ENCODE measurements at regions not wholly inside any gene's neighbourhood (a gene's known extent, or its start where the extent isn't known, plus 50 kb on each side); places are given as distances from the start of the nearest gene placed in this dataset.

GRCh38 chr9:135303280-135303647 is 176.3 kb upstream of the PPP1R26 start:
- no peak overlapping the region for H3K4me3 ChIP-seq (ENCODE audit: insufficient read depth, low read length, poor library complexity, severe bottlenecking)
- H3F3A ChIP-seq (ENCODE audit: insufficient read depth): no peaks in the 10 kb centered on the region
- H3K9me2 ChIP-seq (replicated peaks; ENCODE audit: insufficient read depth, low read length): no peaks in the 10 kb centered on the region
- H3K27ac ChIP-seq (ENCODE audit: low read depth, low read length): no peak overlapping the region
- H3K79me2 ChIP-seq (ENCODE audit: insufficient read depth, low read length): no peaks in the 10 kb centered on the region
- no peak overlapping the region for H3K4me2 ChIP-seq (ENCODE audit: low read depth, low read length, poor library complexity, severe bottlenecking)
- H3K9ac ChIP-seq (ENCODE audit: low read length): no peak overlapping the region
- H3K27me3 ChIP-seq (ENCODE audit: low read length): no peaks in the 10 kb centered on the region
- no peaks in the 10 kb centered on the region for H4K20me1 ChIP-seq (ENCODE audit: low read depth, low read length)
- H3K36me3 ChIP-seq (ENCODE audit: low read length): no peaks in the 10 kb centered on the region
- TF ChIP-seq EZH2phosphoT487 (conservative IDR thresholded peaks at IDR 0.05; ENCODE audit: low read length) (no peak), CTCF (IDR thresholded peaks at IDR 0.05; ENCODE audit: insufficient read depth, low read length, poor library complexity, severe bottlenecking) (no peak)
- H3K9me3 ChIP-seq (ENCODE audit: insufficient read depth, low read length): no peaks in the 10 kb centered on the region
- H2AFZ ChIP-seq (ENCODE audit: low read depth, low read length, severe bottlenecking): no peak overlapping the region

DNA sequence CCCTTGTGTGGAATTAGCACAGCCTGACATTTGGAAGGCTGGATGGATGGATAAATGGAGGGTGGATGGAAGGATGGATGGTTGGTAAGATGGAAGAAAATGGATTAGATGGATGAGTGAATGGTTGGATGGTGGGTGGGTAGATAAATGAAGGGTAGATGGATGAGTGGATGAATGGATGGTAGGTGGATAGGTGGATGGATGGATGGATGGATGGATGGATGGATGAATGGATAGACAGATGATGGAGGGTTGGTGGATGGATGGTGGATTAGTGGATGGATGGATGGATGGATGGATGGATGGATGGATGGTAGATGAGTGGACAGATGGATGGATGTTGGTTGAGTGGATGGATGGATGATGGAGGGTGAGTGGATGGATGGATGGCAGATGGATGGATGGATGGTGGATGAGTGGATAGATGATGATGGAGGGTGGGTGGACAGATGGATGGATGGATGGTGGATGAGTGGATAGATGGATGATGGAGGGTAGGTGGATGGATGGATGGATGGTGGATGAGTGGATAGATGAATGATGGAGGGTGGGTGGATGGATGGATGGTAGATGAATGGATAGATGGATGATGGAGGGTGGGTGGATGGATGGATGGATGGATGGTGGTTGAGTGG is 175.6 kb upstream of the PPP1R26 start:
- Histone ChIP-seq H4K20me1 (ENCODE audit: low read depth, low read length) (no peaks in the 10 kb centered on the region), H3K79me2 (ENCODE audit: insufficient read depth, low read length) (no peaks in the 10 kb centered on the region), H3K4me3 (ENCODE audit: insufficient read depth, low read length, poor library complexity, severe bottlenecking) (no peak overlapping the region), H3K9ac (ENCODE audit: low read length) (no peak overlapping the region), H3K9me3 (ENCODE audit: insufficient read depth, low read length) (no peaks in the 10 kb centered on the region), H3K4me2 (ENCODE audit: low read depth, low read length, poor library complexity, severe bottlenecking) (no peak overlapping the region), H3K27ac (ENCODE audit: low read depth, low read length) (no peak overlapping the region), H3K36me3 (ENCODE audit: low read length) (no peaks in the 10 kb centered on the region), H3K9me2 (replicated peaks; ENCODE audit: insufficient read depth, low read length) (no peaks in the 10 kb centered on the region), H3F3A (ENCODE audit: insufficient read depth) (no peaks in the 10 kb centered on the region), H2AFZ (ENCODE audit: low read depth, low read length, severe bottlenecking) (no peak overlapping the region), H3K27me3 (ENCODE audit: low read length) (no peaks in the 10 kb centered on the region)
- TF ChIP-seq EZH2phosphoT487 (conservative IDR thresholded peaks at IDR 0.05; ENCODE audit: low read length): no peak
- TF ChIP-seq CTCF (IDR thresholded peaks at IDR 0.05; ENCODE audit: insufficient read depth, low read length, poor library complexity, severe bottlenecking): no peak

DNA sequence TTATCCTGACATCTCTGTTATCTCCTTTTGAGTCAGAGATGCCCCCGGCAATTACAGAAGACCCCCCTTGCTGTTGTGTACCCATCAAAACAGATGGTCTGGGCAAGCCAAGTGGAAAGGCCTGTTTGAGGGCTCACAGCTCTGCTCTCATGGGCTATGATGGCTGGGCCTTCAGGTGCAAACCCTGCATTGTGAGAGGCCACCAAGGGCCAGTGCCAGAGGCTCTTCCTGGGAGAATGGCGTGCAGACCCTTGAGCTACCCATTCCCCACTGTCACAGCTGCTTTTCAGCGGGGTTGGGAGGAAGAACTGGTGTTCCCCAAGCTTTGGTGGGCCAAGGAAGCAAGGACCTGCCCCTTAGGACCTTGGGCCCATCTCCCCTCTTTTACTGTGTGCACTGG is 174.7 kb upstream of the PPP1R26 start:
- Histone ChIP-seq H3K4me2 (ENCODE audit: low read depth, low read length, poor library complexity, severe bottlenecking) (no peak overlapping the region), H3K27ac (ENCODE audit: low read depth, low read length) (no peak overlapping the region), H2AFZ (ENCODE audit: low read depth, low read length, severe bottlenecking) (no peak overlapping the region), H3F3A (ENCODE audit: insufficient read depth) (no peaks in the 10 kb centered on the region), H3K27me3 (ENCODE audit: low read length) (no peaks in the 10 kb centered on the region), H3K79me2 (ENCODE audit: insufficient read depth, low read length) (no peaks in the 10 kb centered on the region), H4K20me1 (ENCODE audit: low read depth, low read length) (no peaks in the 10 kb centered on the region), H3K4me3 (ENCODE audit: insufficient read depth, low read length, poor library complexity, severe bottlenecking) (no peak overlapping the region), H3K9ac (ENCODE audit: low read length) (no peak overlapping the region), H3K36me3 (ENCODE audit: low read length) (no peaks in the 10 kb centered on the region), H3K9me3 (ENCODE audit: insufficient read depth, low read length) (no peaks in the 10 kb centered on the region), H3K9me2 (replicated peaks; ENCODE audit: insufficient read depth, low read length) (no peaks in the 10 kb centered on the region)
- TF ChIP-seq EZH2phosphoT487 (conservative IDR thresholded peaks at IDR 0.05; ENCODE audit: low read length): no peak
- TF ChIP-seq CTCF (IDR thresholded peaks at IDR 0.05; ENCODE audit: insufficient read depth, low read length, poor library complexity, severe bottlenecking): no peak
